GM12872 (cell line): ENCODE measurements at regions not wholly inside any gene's neighbourhood (a gene's known extent, or its start where the extent isn't known, plus 50 kb on each side); places are given as distances from the start of the nearest gene placed in this dataset.

Source experiments
- CTCF ChIP-seq: IDR thresholded peaks from 3 replicates; pipeline ENCODE4 v1.5.1; 2011; ENCODE audit warnings: low read depth, mild to moderate bottlenecking, low read length, moderate library complexity; ENCODE audit not compliant: insufficient read depth

- no peak for TF ChIP-seq CTCF
Observed at GRCh38 chr14:98470663-98471062, 801.3 kb downstream of the BCL11B start.

GRCh38 chr14:98474900-98475299, 797.1 kb downstream of the BCL11B start:
- TF ChIP-seq CTCF = no peak

GRCh38 chr14:98477935-98478334, 794.1 kb downstream of the BCL11B start:
- TF ChIP-seq CTCF = no peak

- TF ChIP-seq CTCF = no peak
Observed at GRCh38 chr14:98489115-98489514, 782.9 kb downstream of the BCL11B start.

GRCh38 chr14:98494582-98494981, 777.4 kb downstream of the BCL11B start:
- TF ChIP-seq CTCF = no peak

- no peak for TF ChIP-seq CTCF
Observed at GRCh38 chr14:98498019-98498885, 773.7 kb downstream of the BCL11B start.

GRCh38 chr14:98501335-98501734, 770.7 kb downstream of the BCL11B start:
- TF ChIP-seq CTCF = no peak
